RCC 7860 (cell line): ENCODE measurements at regions not wholly inside any gene's neighbourhood (a gene's known extent, or its start where the extent isn't known, plus 50 kb on each side); places are given as distances from the start of the nearest gene placed in this dataset.

ENCODE experiments used
- DNase-seq: peaks from one replicate; pipeline ENCODE4 v3.0.0-alpha.2; 2015; ENCODE audit warnings: low spot score
- FAIRE-seq: peaks from 2 replicates; lab custom pipeline; 2012; peaks lifted over from hg19 to GRCh38; lab: Jason Lieb, UNC

DNA sequence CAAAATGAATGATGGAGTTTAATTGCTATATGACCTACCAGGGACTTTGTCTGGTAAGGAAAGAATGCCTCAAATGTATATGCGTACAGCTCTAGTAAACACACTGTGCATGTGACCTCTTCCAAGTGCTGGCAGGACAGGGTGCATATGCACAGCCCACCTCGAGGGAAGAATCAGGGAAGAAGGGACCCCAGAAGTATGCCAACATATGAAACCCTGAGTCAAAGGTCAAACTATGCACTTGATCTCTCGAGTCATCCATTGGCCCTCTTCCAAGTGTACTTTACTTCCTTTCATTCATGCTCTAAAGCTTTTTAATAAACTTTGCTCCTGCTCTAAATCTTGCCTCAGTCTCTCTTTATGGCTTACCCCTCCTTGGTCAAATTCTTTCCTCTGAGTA, 804.6 kb upstream of the COX7C start:
- DNase-seq (no peak), FAIRE-seq (no peak)

DNA sequence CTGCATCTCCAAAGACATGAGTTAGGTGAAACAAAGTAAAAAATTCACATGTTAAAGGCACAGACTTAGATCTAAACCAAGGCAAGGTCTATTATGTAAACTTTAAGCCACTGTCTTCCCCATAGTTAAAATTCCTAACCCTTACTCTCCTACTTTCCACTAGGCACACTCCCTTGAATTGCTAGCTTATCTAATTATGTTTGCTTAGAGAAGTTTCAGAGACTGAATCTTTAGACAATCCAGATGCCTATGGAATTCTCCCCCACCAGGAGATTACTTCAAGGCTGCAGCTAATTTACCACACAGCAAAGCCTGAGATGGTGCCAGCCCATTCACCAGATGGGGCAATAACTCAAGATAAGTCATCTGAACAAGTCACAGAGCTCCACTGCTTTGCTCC, 803.1 kb upstream of the COX7C start:
- no peak for DNase-seq
- FAIRE-seq: no peak

DNA sequence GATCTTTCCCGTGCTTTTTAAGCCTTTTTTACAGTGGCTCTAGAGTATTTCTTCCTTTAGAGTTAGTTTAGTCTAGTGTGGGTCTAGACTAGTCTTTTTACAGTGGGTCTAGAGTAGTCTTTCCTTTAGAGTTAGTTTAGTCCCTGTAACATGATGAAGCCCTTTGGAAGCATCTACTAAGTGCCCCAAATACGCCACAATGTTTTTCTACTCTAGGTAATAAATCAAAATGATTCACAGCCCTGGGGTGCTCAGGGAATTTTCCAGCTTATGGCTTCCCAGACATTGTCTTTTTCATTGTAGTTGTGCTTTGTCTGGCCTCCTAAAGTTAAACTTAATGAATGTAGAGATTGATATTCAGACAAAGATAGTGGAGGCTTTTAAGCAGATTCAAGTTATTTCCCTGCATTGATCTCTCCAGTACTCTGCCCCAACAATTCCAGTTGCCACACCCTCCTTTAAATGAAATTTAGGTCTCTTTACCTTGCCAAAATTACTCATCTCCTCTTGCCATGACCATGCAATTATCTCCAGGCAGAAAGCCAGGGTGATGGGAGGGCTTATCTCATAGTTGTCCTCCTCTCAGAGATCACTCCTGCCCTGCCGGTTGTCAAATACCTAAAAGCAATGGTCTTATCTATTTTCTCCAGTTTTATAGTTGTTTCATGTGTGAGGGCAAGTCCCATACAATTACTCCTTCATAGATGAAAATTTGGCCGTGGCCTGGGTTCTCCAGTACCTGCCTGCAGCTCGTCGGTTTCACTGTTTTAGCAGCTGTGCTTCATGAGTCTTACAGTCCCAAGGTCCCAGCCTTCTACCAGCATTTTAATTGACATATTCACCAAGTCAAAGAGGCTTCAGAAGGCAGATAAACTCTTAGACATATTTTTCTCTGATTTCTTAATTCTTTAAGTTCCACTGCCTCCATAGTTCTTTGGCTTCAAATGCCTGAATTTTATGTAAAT, 794.0 kb upstream of the COX7C start:
- FAIRE-seq: no peak
- no peak for DNase-seq

DNA sequence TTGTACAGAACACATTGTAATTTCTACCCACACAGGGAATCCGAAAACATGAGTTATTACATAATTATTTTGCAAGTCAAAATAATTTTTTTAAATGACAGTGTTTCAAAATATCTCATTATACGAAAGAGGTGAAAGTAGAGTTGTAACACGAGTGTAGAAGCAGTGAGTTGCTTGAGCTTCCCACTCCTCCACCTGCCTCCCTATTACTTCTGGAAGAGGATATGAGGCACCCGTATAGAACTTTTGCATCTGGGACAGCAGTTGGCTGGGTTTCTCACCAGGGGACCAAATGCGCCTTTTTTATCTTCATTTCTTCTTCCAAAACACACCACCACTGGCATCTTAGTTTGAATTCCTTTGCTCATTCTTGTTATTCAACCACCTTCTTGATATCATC, 779.0 kb upstream of the COX7C start:
- no peak for DNase-seq
- FAIRE-seq: no peak

DNA sequence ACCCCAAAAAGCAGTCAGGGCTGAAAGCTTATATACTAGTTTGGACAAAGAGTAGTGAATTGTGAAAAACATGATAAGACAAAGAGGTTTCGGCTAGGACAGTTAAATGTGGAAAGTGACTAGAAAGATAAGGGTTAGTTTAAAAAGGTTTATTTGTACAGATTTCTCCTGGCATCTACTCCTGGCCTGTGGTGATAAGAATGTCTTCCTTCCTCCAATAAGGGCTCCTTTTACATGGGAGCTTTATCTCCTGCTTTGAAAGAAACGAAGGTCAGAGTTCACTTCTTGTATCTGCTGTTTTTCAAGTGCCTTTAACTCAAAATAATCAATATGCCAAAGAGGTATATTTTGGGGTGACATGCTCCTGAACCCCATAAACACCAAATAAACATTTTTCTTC, 776.1 kb upstream of the COX7C start:
- FAIRE-seq (no peak), DNase-seq (no peak)

DNA sequence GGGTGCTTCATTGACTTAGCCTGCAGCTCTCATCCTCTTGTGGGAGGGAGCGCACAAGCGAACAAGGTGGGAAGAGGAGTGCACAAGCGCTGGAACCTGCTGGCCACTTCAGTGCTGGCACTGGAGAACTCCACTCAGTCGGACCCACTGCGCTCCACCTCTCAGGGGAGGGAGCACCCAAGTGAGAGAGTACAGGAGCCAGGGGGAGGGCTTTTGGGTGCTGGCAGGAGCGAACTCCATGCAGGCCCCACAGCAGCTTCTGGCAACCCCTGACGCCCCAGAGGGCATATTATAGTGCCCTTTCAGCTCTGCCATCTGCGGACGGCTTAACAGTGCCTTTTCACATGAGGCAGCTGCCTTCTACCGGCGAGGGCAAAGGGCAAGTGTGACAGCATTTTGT, 774.2 kb upstream of the COX7C start:
- FAIRE-seq (no peak), DNase-seq (no peak)

DNA sequence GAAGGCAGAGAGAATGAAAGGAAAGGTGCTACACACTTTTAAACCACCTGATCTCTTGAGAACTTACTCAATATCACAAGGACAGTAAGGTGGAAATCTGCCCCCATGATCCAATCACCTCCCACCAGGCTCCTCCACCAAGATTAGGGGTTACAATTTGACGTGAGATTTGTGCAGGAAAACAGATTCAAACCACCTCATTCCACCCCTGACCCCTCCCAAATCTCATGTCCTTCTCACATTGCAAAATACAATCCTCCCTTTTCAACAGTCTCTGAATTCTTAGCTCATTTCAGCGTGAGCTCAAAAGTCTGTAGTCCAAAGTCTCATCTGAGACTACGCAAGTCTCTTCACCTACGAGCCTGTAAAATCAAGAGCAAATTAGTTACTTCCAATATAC, 768.3 kb upstream of the COX7C start:
- no peak for DNase-seq
- no peak for FAIRE-seq

DNA sequence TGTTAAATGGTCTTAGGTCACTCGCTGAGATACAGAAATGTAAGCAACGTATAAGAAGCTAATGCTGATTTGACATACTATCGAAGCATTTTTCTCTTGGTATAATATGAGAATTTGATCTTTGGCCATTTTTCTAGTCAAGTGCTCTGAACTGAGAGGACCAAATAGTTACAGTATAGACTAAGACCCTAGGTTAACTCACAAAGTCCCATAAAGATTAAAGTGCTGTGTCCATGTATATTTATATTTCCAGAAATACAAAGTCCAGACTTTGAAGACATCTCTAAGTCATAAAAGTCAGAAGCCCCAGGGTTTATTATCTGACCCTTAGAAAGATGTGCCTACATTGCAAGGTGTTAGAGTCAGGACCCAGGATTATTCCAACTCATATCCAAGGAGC, 752.4 kb upstream of the COX7C start:
- DNase-seq: no peak
- FAIRE-seq: no peak

DNA sequence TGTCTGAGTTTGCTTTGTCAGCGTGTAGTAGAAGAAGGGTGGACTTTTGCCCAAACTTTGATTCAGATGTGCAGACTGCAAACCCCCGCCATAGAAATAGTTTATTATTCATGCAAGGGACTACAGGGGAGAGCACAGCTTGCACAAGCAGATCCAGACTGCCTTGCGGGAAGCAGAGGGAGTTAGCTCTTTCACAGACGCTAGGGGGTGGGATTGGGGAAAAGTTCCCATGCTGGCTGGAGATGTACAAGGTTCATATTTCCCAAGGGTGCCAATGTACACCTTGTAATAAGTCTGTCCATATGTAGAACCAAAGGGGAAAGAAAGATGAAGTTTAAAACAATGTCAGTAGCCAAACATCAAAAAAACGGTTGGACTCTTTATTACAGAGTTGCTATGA, 749.7 kb upstream of the COX7C start:
- DNase-seq: no peak
- FAIRE-seq: no peak

DNA sequence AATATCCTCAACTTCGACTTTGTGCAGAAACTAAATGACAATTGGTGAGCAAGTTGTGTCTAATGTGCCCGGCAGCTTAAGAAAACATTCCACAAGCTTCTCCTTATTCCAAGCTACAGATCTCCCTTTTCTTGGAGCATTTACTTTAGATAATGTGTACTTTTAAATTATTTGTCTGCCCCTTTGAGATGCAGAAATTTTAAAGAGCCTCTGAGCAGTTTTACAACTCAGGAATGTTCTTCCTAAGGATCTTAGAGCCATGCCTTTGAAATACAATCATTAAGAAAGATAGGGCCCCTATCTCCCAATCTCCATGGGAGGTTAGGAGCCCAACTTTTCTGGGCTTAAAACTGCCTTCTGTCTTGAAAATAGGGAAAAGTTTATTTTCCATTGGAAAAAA, 723.7 kb upstream of the COX7C start:
- DNase-seq (no peak), FAIRE-seq (no peak)

DNA sequence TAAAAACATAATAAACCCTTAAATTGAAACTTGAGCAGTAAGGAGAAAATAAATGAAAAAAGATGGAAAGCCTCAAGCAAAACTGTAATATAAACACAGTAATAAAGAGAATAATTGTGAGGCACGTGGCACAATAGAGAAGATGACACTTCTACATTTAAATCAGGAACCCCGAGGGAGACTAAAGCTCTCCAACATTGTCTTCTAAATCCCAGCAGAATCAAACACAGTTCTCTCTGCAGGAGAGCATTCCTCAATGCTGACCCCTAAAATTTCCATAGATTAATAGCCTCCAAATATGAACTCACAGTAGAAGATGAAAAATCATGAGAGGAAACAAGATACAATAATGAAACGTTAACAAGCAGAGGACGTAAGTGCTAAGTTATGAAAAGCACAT, 721.2 kb upstream of the COX7C start:
- DNase-seq (no peak), FAIRE-seq (no peak)

DNA sequence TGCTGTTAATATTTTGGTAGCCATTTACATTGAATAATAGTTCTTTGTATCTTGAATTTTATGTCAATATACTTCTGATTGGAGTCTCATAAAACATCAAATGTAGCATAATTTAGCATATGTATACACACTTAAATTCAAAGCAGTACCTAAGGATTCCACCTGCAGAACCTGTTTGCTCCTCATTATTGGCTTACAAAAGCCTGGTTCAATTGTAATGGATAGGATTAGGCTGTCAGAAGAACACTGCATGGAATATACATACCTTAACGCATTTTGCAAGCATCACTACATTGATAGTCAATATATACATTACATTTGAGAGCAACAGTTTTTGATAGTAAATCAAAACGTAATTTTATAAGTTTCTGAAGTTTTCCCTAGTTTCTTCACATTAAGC, 711.3 kb upstream of the COX7C start:
- DNase-seq: no peak
- no peak for FAIRE-seq

DNA sequence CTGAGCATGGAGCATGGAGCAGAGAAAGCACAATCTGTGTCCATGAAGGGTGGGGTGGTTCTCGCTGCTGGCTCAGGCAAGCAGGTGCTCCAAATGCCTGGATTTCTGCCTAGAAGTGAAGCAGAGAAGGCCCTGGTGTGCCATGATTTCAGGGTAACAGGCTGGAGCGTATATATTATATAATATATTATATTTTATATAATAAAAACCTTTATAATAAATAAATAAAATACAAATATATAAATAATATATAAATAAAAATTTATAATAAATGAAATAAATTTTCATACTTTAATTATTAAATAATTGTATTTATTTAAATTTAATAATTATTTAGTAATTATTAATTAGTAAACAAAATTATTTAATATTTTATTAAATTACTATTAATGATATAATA, 707.4 kb upstream of the COX7C start:
- FAIRE-seq: peak; percentile 94
- DNase-seq: no peak

DNA sequence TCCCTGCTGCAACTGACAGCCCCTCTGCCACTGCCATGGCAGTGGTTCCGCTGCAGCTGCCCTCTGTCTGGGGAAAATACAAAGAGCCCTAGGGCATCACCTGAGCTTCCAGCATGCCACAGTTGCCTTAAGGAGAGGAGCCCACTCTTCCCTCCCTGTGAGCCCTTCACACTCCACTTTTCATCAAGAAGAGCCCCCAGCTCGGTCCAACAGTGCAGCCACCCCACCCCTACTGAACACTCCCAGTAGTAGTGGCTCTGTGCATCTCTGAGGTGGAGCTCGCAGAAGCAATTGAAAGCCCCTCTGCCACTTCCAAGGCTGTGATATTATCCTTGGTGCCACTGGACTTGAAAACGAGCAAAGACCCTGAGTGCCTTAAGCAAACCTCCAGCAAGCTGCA, 696.8 kb upstream of the COX7C start:
- no peak for FAIRE-seq
- DNase-seq: no peak

DNA sequence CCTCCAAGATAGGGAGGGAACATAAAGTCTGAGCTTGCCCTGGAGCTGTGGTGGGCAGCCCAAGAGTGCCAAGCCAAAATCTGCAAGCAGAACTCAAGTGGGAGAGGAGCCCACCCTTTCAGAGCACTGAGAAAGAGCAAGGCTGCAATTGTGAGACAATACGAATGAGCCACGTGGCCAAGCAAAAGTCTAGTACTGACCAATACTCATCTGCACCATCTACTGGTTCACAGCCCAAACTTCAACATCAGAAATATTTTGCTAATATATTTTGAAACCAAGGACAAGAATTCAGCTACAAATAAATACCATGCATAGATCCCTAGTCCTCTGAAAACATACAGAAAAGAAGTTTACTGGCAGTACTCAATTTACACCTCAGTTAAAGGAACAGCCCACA, 696.2 kb upstream of the COX7C start:
- no peak for FAIRE-seq
- no peak for DNase-seq

DNA sequence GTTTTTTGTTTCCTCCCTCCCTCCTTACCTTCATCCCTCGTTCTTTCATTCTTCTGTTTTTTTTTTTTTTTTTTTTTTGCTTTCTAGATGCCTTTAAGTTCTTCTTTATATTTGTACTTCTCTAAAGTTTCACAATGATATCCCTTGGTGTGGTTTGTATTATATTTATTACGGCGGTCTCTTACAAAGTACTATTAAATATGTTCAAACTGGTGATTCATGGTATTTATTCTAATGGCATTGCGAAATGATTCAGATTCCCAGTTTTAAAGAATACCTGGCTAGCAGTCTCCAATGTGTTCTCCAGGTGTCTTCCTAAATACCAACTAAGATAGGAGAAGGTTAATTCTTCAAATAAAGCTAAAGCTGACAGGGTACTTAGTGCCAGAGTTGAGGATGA, 690.1 kb upstream of the COX7C start:
- DNase-seq (no peak), FAIRE-seq (no peak)

DNA sequence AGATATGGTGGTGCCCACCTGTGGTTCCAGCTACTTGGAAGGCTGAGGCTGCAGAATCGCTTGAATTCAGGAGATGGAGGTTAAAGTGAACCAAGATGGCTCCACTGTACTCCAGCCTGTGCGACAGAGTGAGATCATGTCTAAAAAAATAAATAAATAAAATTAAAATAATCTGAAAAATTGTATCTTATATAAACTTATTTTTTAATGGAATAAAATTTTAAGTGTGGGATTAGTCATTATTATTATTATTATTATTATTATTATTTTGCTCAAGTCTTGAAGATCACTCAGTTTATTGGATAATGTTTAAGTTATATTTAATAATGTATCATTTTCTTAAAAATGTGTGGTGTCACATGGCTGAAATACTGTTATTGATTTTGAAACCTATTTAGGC, 688.0 kb upstream of the COX7C start:
- DNase-seq (no peak), FAIRE-seq (no peak)

DNA sequence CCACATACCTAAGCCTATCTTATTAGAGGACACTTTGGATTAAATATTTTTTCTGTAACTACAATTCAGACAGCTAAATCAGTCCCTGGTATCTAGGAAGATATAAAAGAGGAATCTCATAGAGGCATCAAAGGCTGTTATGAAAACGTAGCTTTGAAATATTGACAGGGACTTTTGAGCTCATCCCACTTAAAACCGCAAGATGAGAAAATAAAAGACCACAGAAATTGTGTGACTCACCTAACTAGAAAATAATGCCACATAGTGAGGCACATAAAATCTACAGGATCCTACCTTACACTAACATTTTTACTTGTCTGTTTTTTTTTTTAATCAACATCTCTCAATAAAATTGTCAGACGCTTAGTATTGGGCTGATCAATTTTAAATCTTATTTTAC, 686.5 kb upstream of the COX7C start:
- FAIRE-seq (no peak), DNase-seq (peak; percentile 6)

DNA sequence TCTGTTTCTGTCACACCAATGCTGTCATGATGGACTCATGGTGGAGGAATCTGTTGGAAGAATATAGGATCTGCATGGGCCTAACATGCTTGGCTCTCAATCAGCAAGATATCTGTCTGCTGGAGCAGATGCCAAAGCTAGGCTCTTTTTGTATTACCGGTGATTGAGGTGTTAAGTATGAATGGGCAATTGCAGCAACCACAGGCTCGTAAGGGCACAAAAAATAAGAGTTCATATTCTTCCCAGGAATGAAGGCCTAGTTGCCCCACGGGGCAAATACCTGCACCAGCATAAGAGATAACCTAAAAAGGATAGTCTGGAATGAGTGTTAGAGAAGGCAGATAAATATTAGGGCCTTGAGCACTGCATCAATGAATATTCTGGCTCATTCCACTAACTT, 679.5 kb upstream of the COX7C start:
- no peak for DNase-seq
- FAIRE-seq: no peak

DNA sequence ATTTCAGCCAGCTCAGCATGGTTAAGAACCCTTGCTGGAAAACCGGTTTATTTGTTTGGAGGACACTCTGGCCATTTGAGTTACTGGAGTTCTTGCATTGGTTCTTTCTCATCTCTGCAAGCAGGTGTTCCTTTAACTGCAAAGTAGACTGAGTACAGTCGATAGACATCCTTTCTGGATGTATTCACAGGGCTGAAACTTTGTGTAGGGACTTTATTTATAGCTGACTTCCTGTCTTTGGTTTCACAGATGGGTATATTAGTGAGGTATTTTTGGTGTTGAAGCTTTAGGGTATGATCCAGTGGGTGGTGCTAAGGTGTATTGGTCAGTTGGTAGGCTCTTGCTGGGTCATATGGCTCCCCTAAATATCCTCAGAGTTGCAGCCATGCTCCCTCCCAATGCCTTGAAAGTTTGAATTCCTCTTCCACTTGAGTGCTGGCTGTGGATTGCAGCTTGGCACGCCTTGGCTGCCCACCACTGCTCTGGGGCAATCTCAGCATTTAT, 666.0 kb upstream of the COX7C start:
- FAIRE-seq (no peak), DNase-seq (no peak)

DNA sequence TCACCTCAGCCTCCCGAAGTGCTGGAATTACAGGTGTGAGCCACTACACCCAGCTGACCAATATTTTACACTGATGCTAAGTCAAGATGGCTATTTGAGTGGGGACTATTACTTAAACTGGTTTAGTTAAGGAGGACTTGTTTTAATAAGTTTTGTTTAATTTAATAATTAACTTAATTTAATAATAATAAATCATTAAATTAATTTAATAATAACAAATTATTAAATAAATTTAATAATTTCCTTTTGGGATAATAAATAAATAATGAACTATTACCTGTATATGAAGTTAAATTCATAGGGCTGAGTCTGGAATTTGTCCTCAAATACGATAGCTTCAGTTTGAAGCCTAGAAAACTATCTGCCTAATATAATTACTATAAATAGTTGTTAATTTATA, 665.1 kb upstream of the COX7C start:
- no peak for DNase-seq
- FAIRE-seq: no peak

DNA sequence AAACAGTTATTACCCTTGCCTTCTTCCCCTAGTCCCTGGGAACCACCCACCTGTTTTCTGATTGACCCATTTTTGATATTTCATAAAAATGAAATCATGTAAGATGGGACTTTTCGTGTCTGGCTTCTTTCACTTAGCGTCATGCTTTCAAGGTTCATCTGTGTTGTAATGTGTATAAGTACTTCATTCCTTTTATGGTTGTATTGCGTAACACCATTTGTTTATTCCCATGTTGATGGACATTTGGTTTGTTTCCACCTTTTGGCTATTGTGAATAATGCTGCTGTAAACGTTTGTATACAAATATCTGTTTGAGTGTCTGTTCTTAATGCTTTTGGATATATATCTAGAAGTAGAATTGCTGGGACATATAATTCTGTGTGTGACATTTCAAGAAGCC, 650.1 kb upstream of the COX7C start:
- DNase-seq: no peak
- no peak for FAIRE-seq

DNA sequence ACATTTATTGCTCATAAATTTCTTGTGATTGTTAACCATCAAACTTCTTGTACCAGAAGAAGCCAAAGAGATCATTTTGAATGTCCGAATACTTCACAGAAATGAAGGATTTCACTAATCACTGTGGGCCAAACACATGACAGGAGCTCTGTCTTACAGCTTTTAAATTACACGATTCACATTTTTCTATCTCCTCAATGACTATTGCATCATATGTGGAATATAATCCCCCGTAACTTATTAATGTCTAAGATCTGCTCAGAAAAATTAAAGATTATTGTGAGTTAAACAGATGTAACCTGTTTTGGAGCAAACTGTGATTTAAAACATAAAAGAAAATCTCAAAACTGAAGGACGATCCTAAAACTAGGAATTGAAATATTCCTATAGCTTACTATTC, 645.2 kb upstream of the COX7C start:
- DNase-seq (no peak), FAIRE-seq (no peak)
